Activated T-cell treated with anti-CD3 and anti-CD28 coated beads, Interleukin-2, amount 50 U/mL, for 4 hours (primary cell): ENCODE measurements at regions not wholly inside any gene's neighbourhood (a gene's known extent, or its start where the extent isn't known, plus 50 kb on each side); places are given as distances from the start of the nearest gene placed in this dataset.
A peak's percentile ranks its signal among the peaks of the same experiment; 100 is the strongest.

Source experiments
- ATAC-seq, 2 donors: fragments of 200-7000 bp; cut with Tn5 transposase; one replicate each; pipeline ENCODE4 v1.10.0; 2021
- DNase-seq: peaks from one replicate; pipeline ENCODE4 v3.0.0-alpha.2; 2020
- H3K27me3 Mint-ChIP-seq: one replicate; pipeline ENCODE4 v1.8.0; 2021; ENCODE audit warnings: low read depth, mixed read lengths
- H3K36me3 Mint-ChIP-seq: one replicate; pipeline ENCODE4 v1.8.0; 2022; ENCODE audit warnings: mixed read lengths; ENCODE audit not compliant: insufficient read depth
- H3K4me1 Mint-ChIP-seq: one replicate; pipeline ENCODE4 v1.8.0; 2021; ENCODE audit warnings: low read depth, mixed read lengths
- H3K4me3 Mint-ChIP-seq: one replicate; pipeline ENCODE4 v1.8.0; 2021; ENCODE audit warnings: mild to moderate bottlenecking, moderate library complexity, mixed read lengths
- H3K9me3 Mint-ChIP-seq: one replicate; pipeline ENCODE4 v1.8.0; 2021; ENCODE audit warnings: mixed read lengths

- Mint-ChIP-seq H3K4me3 (no peak overlapping the region), H3K27me3 (peaks cover 7% of the 10 kb centered on the region)
- ATAC-seq, result no peak
Measured at GRCh38 chr3:130242850-130243569, 102.5 kb upstream of the COL6A5 start.

DNA sequence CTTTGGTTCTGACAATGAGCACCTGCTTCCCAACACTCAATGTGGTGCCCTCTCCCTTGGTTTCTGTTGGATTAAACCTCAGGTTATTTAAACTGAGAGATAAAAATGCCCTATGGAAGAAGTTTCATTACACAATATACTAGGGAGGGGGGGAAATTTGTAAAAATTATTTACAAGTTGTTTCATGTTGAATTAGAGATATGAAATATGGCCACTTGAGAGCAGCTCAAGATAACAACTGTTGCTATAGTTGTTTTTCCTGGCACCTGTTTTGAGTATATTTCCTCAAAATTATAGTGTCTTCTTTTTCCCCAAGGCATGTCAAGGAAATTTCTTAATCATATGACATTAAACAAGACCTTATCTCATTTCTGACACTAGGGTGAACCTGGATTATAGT is 101.7 kb upstream of the COL6A5 start:
- no peaks in the 10 kb centered on the region for H3K4me1 Mint-ChIP-seq
- no peaks in the 10 kb centered on the region for H3K9me3 Mint-ChIP-seq
- ATAC-seq, result no peak
- DNase-seq, result no peak
- no peak overlapping the region for H3K4me3 Mint-ChIP-seq
- peaks cover 7% of the 10 kb centered on the region for H3K27me3 Mint-ChIP-seq
- no peaks in the 10 kb centered on the region for H3K36me3 Mint-ChIP-seq

More at GRCh38 chr3:130242850-130243569, 102.5 kb upstream of the COL6A5 start:
- Mint-ChIP-seq H3K9me3 (no peaks in the 10 kb centered on the region), H3K4me1 (no peaks in the 10 kb centered on the region), H3K36me3 (no peaks in the 10 kb centered on the region)
- DNase-seq, result no peak

- Mint-ChIP-seq H3K27me3 (no peaks in the 10 kb centered on the region), H3K4me3 (no peak overlapping the region), H3K4me1 (no peaks in the 10 kb centered on the region), H3K36me3 (no peaks in the 10 kb centered on the region), H3K9me3 (no peaks in the 10 kb centered on the region)
- no peak for ATAC-seq
- no peak for DNase-seq
Measured at GRCh38 chr3:130250982-130251381, 94.5 kb upstream of the COL6A5 start.

DNA sequence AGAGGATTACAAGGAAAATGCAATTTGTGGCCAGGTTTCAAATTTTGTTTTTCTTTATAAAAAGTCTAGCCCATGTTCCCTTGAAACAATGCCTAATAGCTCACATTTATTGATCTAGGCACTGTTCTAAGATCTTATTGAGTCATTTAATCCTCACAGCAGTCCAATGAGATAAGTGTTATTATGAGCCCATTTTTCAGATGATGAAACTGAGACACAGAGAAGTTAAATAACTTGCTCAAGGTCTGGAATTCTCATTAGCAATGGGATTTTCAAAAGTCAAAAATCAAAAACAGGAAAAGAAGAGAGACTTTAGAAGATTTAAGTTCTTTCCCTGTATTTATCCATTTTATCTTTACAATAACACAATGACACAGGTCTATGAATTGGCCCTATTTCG is 90.0 kb upstream of the COL6A5 start:
- DNase-seq (no peak), ATAC-seq (no peak)
- Mint-ChIP-seq H3K4me3 (no peak overlapping the region), H3K9me3 (no peaks in the 10 kb centered on the region), H3K36me3 (no peaks in the 10 kb centered on the region), H3K27me3 (peaks cover 5% of the 10 kb centered on the region), H3K4me1 (no peaks in the 10 kb centered on the region)

DNA sequence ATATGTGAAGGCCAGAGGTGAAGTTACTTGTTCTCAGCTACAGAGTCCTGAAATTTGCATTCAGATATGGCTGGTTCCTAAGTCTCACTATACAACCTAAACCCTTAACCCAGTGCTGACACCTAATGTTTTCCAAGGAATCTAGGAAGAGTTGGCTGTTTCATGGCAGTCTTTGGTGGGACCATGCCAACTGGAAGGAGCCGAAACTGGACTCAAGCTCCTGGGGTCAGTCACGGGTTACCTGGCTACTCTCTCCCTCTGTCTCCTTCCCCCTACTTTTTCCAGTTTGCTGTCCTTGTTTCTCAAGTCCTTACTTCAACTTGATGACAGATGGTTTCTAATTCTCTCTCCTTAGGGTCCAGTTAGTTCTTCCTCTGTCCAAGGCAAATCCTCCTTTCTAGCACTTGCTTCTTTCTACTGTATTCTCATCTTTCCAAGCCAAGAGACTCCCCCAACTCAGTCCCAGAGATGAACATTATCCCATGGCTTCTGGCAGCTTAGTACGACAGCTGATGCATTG is 88.6 kb upstream of the COL6A5 start:
- ATAC-seq (no peak), DNase-seq (no peak)
- no peaks in the 10 kb centered on the region for H3K36me3 Mint-ChIP-seq
- H3K4me1 Mint-ChIP-seq, result no peaks in the 10 kb centered on the region
- H3K27me3 Mint-ChIP-seq, result peaks cover 5% of the 10 kb centered on the region
- H3K9me3 Mint-ChIP-seq, result no peaks in the 10 kb centered on the region
- no peak overlapping the region for H3K4me3 Mint-ChIP-seq

- H3K36me3 Mint-ChIP-seq, result no peaks in the 10 kb centered on the region
- DNase-seq, result no peak
Measured at GRCh38 chr3:130258532-130258952, 86.9 kb upstream of the COL6A5 start.

DNA sequence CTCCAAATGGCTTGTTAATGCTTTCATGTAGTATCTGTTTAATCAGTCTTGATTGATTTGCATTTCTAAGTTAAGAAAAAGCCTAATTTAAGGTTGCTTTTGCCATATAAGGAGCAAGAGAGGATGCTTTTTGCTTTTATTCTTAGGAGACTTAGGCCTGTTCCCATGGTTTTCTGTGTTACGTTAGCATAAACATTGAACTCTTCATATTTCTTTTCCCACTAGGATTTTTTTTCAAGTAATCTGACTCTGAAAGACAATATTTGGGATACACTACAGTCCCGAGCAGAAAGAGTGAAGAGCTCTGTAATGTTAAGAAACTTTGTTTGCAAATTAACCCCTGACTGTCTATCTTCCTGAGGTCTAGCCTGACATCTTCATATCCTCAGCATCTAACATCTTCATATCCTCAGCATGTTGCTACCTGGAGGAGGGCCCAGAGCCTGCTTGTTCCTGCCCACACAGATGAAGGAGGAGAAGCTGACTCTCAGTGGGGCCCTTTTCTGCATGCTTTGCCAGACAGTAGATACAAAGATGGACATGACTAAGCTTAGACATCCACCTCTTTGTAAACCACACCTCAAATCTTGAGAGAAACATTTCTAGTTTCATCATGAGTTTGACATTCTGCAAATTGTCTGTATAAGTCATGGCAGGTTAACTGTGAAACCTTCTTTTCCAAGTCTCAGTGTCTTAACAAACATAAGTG is 86.2 kb upstream of the COL6A5 start:
- no peak overlapping the region for H3K4me3 Mint-ChIP-seq
- no peaks in the 10 kb centered on the region for H3K9me3 Mint-ChIP-seq
- H3K27me3 Mint-ChIP-seq, result peaks cover 5% of the 10 kb centered on the region
- DNase-seq (no peak), ATAC-seq (peak; percentile 23 to 38)
- no peaks in the 10 kb centered on the region for H3K4me1 Mint-ChIP-seq
- no peaks in the 10 kb centered on the region for H3K36me3 Mint-ChIP-seq

More at GRCh38 chr3:130258532-130258952, 86.9 kb upstream of the COL6A5 start:
- no peak for ATAC-seq
- Mint-ChIP-seq H3K9me3 (no peaks in the 10 kb centered on the region), H3K27me3 (peaks cover 5% of the 10 kb centered on the region), H3K4me1 (no peaks in the 10 kb centered on the region), H3K4me3 (no peak overlapping the region)

- DNase-seq, result no peak
- ATAC-seq, result no peak
- no peaks in the 10 kb centered on the region for H3K4me1 Mint-ChIP-seq
- H3K27me3 Mint-ChIP-seq, result peaks cover 5% of the 10 kb centered on the region
- no peak overlapping the region for H3K4me3 Mint-ChIP-seq
- H3K9me3 Mint-ChIP-seq, result no peaks in the 10 kb centered on the region
- H3K36me3 Mint-ChIP-seq, result no peaks in the 10 kb centered on the region
Measured at GRCh38 chr3:130260918-130261317, 84.6 kb upstream of the COL6A5 start.

DNA sequence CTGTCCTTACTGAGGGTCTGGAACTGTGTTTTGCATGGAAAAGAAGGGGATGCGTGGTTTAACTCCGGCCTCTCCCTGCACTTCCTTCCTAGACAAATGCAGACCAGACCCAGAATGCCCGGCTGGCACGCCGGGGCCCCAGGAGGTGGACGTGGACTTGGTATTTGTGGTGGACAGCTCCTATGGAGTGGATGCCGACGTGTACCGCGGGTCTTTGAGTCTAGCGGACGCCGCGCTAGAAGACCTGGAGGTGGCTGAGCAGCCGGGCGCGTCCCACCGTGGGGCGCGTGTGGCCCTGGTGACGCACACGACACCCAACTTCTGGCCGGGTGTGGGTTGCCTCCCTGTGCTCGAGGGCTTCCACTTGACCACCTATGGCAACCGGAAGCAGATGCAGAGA is 81.8 kb upstream of the COL6A5 start:
- no peak for ATAC-seq
- no peaks in the 10 kb centered on the region for H3K9me3 Mint-ChIP-seq
- no peaks in the 10 kb centered on the region for H3K27me3 Mint-ChIP-seq
- no peaks in the 10 kb centered on the region for H3K36me3 Mint-ChIP-seq
- H3K4me1 Mint-ChIP-seq, result no peaks in the 10 kb centered on the region
- H3K4me3 Mint-ChIP-seq, result no peak overlapping the region
- DNase-seq, result no peak

- Mint-ChIP-seq H3K27me3 (peaks cover 4% of the 10 kb centered on the region), H3K9me3 (no peaks in the 10 kb centered on the region), H3K4me3 (no peak overlapping the region), H3K4me1 (no peaks in the 10 kb centered on the region), H3K36me3 (no peaks in the 10 kb centered on the region)
- no peak for ATAC-seq
- no peak for DNase-seq
Measured at GRCh38 chr3:130266817-130267216, 78.7 kb upstream of the COL6A5 start.

- H3K9me3 Mint-ChIP-seq, result no peaks in the 10 kb centered on the region
- no peaks in the 10 kb centered on the region for H3K36me3 Mint-ChIP-seq
- no peak for DNase-seq
- no peak for ATAC-seq
- no peak overlapping the region for H3K4me3 Mint-ChIP-seq
- peaks cover 23% of the 10 kb centered on the region for H3K27me3 Mint-ChIP-seq
- no peaks in the 10 kb centered on the region for H3K4me1 Mint-ChIP-seq
Measured at GRCh38 chr3:130276203-130276803, 69.2 kb upstream of the COL6A5 start.

GRCh38 chr3:130288670-130289069 is 56.8 kb upstream of the COL6A5 start:
- DNase-seq, result no peak
- no peaks in the 10 kb centered on the region for H3K36me3 Mint-ChIP-seq
- no peak overlapping the region for H3K4me3 Mint-ChIP-seq
- no peak for ATAC-seq
- no peaks in the 10 kb centered on the region for H3K9me3 Mint-ChIP-seq
- peaks cover 14% of the 10 kb centered on the region for H3K27me3 Mint-ChIP-seq
- H3K4me1 Mint-ChIP-seq, result no peaks in the 10 kb centered on the region

DNA sequence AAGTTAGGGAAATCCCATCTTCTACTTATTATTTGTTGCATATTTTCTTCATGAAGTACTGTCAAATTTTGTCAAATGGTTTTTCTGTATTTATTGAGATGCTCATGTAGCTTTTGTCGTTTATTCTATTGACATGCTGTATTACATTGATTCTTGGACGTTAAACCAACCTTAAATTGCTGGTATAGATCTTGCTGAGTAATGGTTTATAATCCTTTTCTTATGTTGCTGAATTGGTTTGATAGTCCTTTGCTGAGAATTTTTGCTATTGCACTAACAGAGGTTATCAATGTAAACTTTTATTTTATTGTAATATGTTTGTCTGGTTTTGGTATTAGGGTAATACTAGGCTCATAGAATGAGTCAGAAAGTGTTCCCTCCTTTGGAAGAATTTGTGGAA is 54.3 kb upstream of the COL6A5 start:
- H3K4me3 Mint-ChIP-seq, result no peak overlapping the region
- H3K36me3 Mint-ChIP-seq, result no peaks in the 10 kb centered on the region
- no peaks in the 10 kb centered on the region for H3K4me1 Mint-ChIP-seq
- DNase-seq (no peak), ATAC-seq (no peak)
- no peaks in the 10 kb centered on the region for H3K9me3 Mint-ChIP-seq
- H3K27me3 Mint-ChIP-seq, result peaks cover 24% of the 10 kb centered on the region

GRCh38 chr3:130293247-130293646 is 52.2 kb upstream of the COL6A5 start:
- Mint-ChIP-seq H3K4me3 (no peak overlapping the region), H3K4me1 (no peaks in the 10 kb centered on the region), H3K36me3 (no peaks in the 10 kb centered on the region), H3K27me3 (peaks cover 25% of the 10 kb centered on the region), H3K9me3 (no peaks in the 10 kb centered on the region)
- no peak for DNase-seq
- ATAC-seq, result no peak
